ENCODE measurements at regions not wholly inside any gene's neighbourhood (a gene's known extent, or its start where the extent isn't known, plus 50 kb on each side); places are given as distances from the start of the nearest gene placed in this dataset.

- H3K79me2 ChIP-seq (ENCODE audit: insufficient read depth, low read length), result no peaks in the 10 kb centered on the region
- H3K36me3 ChIP-seq (ENCODE audit: insufficient read depth, low read length), result no peaks in the 10 kb centered on the region
- H3K4me1 ChIP-seq (ENCODE audit: insufficient read depth, low read length, severe bottlenecking), result no peaks in the 10 kb centered on the region
- H3K27me3 ChIP-seq (ENCODE audit: insufficient read depth, low read length), result no peaks in the 10 kb centered on the region
- H3K9me3 ChIP-seq (ENCODE audit: low read length), result no peaks in the 10 kb centered on the region
- H4K20me1 ChIP-seq (ENCODE audit: insufficient read depth, low read length), result no peaks in the 10 kb centered on the region
- no peak overlapping the region for H3K4me3 ChIP-seq (ENCODE audit: low read depth, low read length, poor library complexity, severe bottlenecking)
- H3K4me2 ChIP-seq (ENCODE audit: low read length), result no peak overlapping the region
- TF ChIP-seq EZH2 (IDR thresholded peaks at IDR 0.05; ENCODE audit: borderline replicate concordance, low read length) (no peak), CTCF (IDR thresholded peaks at IDR 0.05; ENCODE audit: low read length) (no peak)
- no peaks in the 10 kb centered on the region for H3K9me2 ChIP-seq (ENCODE audit: low read depth, low read length)
- no peak overlapping the region for H3K27ac ChIP-seq (ENCODE audit: low read depth, low read length, poor library complexity, severe bottlenecking)
- H3K9ac ChIP-seq (ENCODE audit: low read length), result no peak overlapping the region
- H2AFZ ChIP-seq (ENCODE audit: low read length), result no peak overlapping the region
- H3F3A ChIP-seq (ENCODE audit: insufficient read depth, low read length), result no peaks in the 10 kb centered on the region
Measured at GRCh38 chr1:38134294-38134755, 87.7 kb upstream of the POU3F1 start.

DNA sequence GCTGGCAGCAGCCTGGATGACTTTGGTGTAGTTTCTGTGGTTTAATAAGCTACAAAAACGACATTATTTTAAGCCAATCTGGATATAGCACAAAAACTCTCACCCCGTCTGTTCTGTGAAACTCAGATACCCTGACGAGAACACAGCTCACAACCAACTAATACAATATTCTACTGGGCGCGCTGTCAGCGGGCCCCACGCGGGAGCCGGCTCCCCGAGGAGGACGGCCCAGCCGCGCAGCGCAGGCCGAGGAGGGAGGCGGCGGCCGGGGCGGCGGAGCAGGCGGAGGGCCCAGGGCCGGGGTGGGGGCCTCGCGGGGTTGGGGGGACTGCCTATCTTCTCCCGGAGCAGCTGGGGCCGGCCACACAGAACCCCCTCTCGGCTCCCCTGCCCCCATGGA is 87.2 kb upstream of the POU3F1 start:
- no peak overlapping the region for H3K27ac ChIP-seq (ENCODE audit: low read depth, low read length, poor library complexity, severe bottlenecking)
- no peaks in the 10 kb centered on the region for H3K9me2 ChIP-seq (ENCODE audit: low read depth, low read length)
- H2AFZ ChIP-seq (ENCODE audit: low read length), result no peak overlapping the region
- no peaks in the 10 kb centered on the region for H3K79me2 ChIP-seq (ENCODE audit: insufficient read depth, low read length)
- no peaks in the 10 kb centered on the region for H3K9me3 ChIP-seq (ENCODE audit: low read length)
- no peaks in the 10 kb centered on the region for H4K20me1 ChIP-seq (ENCODE audit: insufficient read depth, low read length)
- H3K27me3 ChIP-seq (ENCODE audit: insufficient read depth, low read length), result no peaks in the 10 kb centered on the region
- no peak overlapping the region for H3K4me2 ChIP-seq (ENCODE audit: low read length)
- no peak overlapping the region for H3K4me3 ChIP-seq (ENCODE audit: low read depth, low read length, poor library complexity, severe bottlenecking)
- no peak for TF ChIP-seq EZH2 (IDR thresholded peaks at IDR 0.05; ENCODE audit: borderline replicate concordance, low read length)
- no peak for TF ChIP-seq CTCF (IDR thresholded peaks at IDR 0.05; ENCODE audit: low read length)
- no peaks in the 10 kb centered on the region for H3F3A ChIP-seq (ENCODE audit: insufficient read depth, low read length)
- no peak overlapping the region for H3K9ac ChIP-seq (ENCODE audit: low read length)
- no peaks in the 10 kb centered on the region for H3K4me1 ChIP-seq (ENCODE audit: insufficient read depth, low read length, severe bottlenecking)
- no peaks in the 10 kb centered on the region for H3K36me3 ChIP-seq (ENCODE audit: insufficient read depth, low read length)

DNA sequence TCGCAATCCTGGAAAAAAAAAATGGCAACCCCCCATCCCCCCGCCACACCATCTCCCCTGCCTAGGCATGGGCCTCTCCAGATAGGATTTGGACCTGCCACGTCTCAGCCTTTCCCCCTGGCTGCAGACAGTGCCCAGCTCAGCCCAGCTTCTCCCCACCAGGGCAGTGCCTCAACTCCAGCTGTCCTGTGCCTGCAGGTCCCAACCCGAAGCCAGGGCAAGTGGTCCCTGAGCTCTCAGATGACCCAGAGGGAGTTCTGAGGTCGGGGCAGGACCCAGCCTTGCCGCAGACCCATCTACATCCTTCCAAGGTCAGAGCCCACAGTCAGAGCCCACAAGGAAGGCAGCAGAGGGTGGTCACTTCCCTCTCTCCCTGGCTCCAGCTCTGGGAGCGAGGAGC is 86.7 kb upstream of the POU3F1 start:
- Histone ChIP-seq H2AFZ (ENCODE audit: low read length) (no peak overlapping the region), H3K9me3 (ENCODE audit: low read length) (no peaks in the 10 kb centered on the region), H3K36me3 (ENCODE audit: insufficient read depth, low read length) (no peaks in the 10 kb centered on the region), H3K4me3 (ENCODE audit: low read depth, low read length, poor library complexity, severe bottlenecking) (no peak overlapping the region), H3K4me2 (ENCODE audit: low read length) (no peak overlapping the region), H3K9me2 (ENCODE audit: low read depth, low read length) (no peaks in the 10 kb centered on the region), H3F3A (ENCODE audit: insufficient read depth, low read length) (no peaks in the 10 kb centered on the region), H3K27me3 (ENCODE audit: insufficient read depth, low read length) (no peaks in the 10 kb centered on the region), H3K79me2 (ENCODE audit: insufficient read depth, low read length) (no peaks in the 10 kb centered on the region), H3K27ac (ENCODE audit: low read depth, low read length, poor library complexity, severe bottlenecking) (no peak overlapping the region), H3K4me1 (ENCODE audit: insufficient read depth, low read length, severe bottlenecking) (no peaks in the 10 kb centered on the region), H4K20me1 (ENCODE audit: insufficient read depth, low read length) (no peaks in the 10 kb centered on the region), H3K9ac (ENCODE audit: low read length) (no peak overlapping the region)
- TF ChIP-seq CTCF (IDR thresholded peaks at IDR 0.05; ENCODE audit: low read length) (no peak), EZH2 (IDR thresholded peaks at IDR 0.05; ENCODE audit: borderline replicate concordance, low read length) (no peak)

Data from OCI-LY1 (cell line).